Breast epithelium (tissue), 4 donors: ENCODE measurements at regions not wholly inside any gene's neighbourhood (a gene's known extent, or its start where the extent isn't known, plus 50 kb on each side); places are given as distances from the start of the nearest gene placed in this dataset.
A peak's percentile ranks its signal among the peaks of the same experiment; 100 is the strongest.

ENCODE experiments used
- DNase-seq, 2 donors: peaks; one replicate each; pipeline ENCODE4 v3.0.0-alpha.2; 2019; ENCODE audit warnings: low spot score in 2 of 2
- H3K27ac ChIP-seq, 2 donors: fragments of 200-600 bp; sonication (generic) in 1 of 2; one replicate each; pipeline ENCODE4 v1.5.1; 2016 to 2019; ENCODE audit warnings: mild to moderate bottlenecking in 1 of 2
- H3K27me3 ChIP-seq, 2 donors: fragments of 200-600 bp; sonication (generic) in 1 of 2; one replicate each; pipeline versions ENCODE4 v1.5.1 to v1.6.0; 2017 to 2019; ENCODE audit warnings: control low read depth in 1 of 2, mild to moderate bottlenecking in 1 of 2
- H3K36me3 ChIP-seq: fragments of 200-600 bp; one replicate; pipeline ENCODE4 v1.5.1; 2019
- H3K4me1 ChIP-seq, 2 donors: fragments of 200-600 bp; sonication (generic); one replicate each; pipeline ENCODE4 v1.5.1; 2016 to 2019; ENCODE audit warnings: control low read depth in 1 of 2
- H3K4me3 ChIP-seq, 3 donors: fragments of 200-600 bp; sonication (generic); 1 replicate in 2 of 3; 2 replicates in 1 of 3; pipeline ENCODE4 v1.5.1; 2016 to 2019; ENCODE audit warnings: mild to moderate bottlenecking in 3 of 3, moderate library complexity in 2 of 3
- H3K9me3 ChIP-seq, 2 donors: fragments of 200-600 bp; sonication (generic) in 1 of 2; one replicate each; pipeline ENCODE4 v1.5.1; 2016 to 2019; ENCODE audit warnings: control low read depth in 1 of 2
- POLR2A ChIP-seq: fragments of 450-650 bp; IDR thresholded peaks from one replicate; pipeline ENCODE4 v1.6.1; 2016; ENCODE audit warnings: antibody characterized with exemption, mild to moderate bottlenecking, moderate library complexity
- POLR2AphosphoS5 ChIP-seq, 3 donors: sonication (generic); formaldehyde crosslinking; IDR thresholded peaks; one replicate each; pipeline ENCODE4 v1.6.1; 2017; ENCODE audit warnings: antibody characterized with exemption in 3 of 3
- intact Hi-C: fragments of 100-400 bp; cut with DNase I; formaldehyde crosslinking; loops from one replicate; pipeline ENCODE4 v1.15.1; 2023; ENCODE audit warnings: low total_unique reads
- TF ChIP-seq, protein P1 (sequence below), 3 donors: fragments of 450-650 bp; IDR thresholded peaks; one replicate each; pipeline ENCODE4 v1.5.1; 2016 to 2017; ENCODE audit warnings: antibody characterized with exemption in 3 of 3, mild to moderate bottlenecking in 3 of 3, moderate library complexity in 3 of 3

DNA sequence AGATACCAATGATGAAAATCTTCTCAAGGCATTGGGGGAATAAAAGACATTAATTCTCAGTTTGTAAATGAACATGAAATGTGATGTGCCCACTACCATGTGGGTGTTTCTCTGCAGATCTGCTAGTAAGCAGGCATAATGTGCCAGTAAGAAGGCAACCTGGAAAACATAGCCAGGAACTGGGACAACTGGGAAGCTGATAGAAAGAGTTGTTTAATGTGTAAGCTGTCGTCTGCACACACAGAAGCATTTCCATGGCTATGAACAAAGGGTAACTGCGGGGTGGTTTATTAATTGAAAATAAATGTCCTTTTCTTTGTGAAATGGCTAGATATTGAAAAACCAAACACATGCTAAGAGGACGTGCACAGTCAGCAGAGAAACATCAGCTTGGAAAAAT, 52.0 kb downstream of the ZC3H11B start:
- no peaks in the 10 kb centered on the region for H3K36me3 ChIP-seq
- H3K27me3 ChIP-seq: no peaks in the 10 kb centered on the region
- H3K4me1 ChIP-seq: no peaks in the 10 kb centered on the region
- no peaks in the 10 kb centered on the region for H3K9me3 ChIP-seq
- no peak overlapping the region for H3K4me3 ChIP-seq
- intact Hi-C loops: no loop called here
- no peak overlapping the region for H3K27ac ChIP-seq
- no peak for DNase-seq
- TF ChIP-seq, protein P1, sequence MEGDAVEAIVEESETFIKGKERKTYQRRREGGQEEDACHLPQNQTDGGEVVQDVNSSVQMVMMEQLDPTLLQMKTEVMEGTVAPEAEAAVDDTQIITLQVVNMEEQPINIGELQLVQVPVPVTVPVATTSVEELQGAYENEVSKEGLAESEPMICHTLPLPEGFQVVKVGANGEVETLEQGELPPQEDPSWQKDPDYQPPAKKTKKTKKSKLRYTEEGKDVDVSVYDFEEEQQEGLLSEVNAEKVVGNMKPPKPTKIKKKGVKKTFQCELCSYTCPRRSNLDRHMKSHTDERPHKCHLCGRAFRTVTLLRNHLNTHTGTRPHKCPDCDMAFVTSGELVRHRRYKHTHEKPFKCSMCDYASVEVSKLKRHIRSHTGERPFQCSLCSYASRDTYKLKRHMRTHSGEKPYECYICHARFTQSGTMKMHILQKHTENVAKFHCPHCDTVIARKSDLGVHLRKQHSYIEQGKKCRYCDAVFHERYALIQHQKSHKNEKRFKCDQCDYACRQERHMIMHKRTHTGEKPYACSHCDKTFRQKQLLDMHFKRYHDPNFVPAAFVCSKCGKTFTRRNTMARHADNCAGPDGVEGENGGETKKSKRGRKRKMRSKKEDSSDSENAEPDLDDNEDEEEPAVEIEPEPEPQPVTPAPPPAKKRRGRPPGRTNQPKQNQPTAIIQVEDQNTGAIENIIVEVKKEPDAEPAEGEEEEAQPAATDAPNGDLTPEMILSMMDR (IDR thresholded peaks at IDR 0.05): no peak
- TF ChIP-seq POLR2AphosphoS5 (IDR thresholded peaks at IDR 0.05) (no peak), POLR2A (no peak)

DNA sequence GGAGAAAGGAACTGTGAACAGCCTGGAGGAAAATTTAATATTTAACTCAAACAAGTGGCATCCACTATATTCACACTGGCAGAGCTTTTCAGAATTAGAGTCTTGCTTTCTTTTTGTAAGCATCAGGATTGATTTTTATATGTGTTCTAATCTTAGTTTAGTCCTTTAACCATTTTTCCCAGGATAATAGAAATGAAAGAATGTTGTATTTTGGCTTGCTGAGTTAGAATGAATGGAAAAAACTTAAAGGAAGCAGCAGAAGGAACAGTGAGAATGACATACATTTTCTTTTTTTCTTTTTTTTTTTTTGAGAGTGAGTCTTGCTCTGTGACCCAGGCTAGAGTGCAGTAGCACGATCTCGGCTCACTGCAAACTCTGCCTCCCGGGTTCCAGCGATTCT, 53.0 kb downstream of the ZC3H11B start:
- no peak overlapping the region for H3K27ac ChIP-seq
- H3K4me1 ChIP-seq: no peaks in the 10 kb centered on the region
- no peaks in the 10 kb centered on the region for H3K9me3 ChIP-seq
- H3K27me3 ChIP-seq: no peaks in the 10 kb centered on the region
- TF ChIP-seq POLR2AphosphoS5 (IDR thresholded peaks at IDR 0.05) (no peak), POLR2A (no peak)
- TF ChIP-seq, protein P1 (IDR thresholded peaks at IDR 0.05): no peak
- intact Hi-C loops: no loop called here
- DNase-seq: no peak
- no peak overlapping the region for H3K4me3 ChIP-seq
- no peaks in the 10 kb centered on the region for H3K36me3 ChIP-seq

DNA sequence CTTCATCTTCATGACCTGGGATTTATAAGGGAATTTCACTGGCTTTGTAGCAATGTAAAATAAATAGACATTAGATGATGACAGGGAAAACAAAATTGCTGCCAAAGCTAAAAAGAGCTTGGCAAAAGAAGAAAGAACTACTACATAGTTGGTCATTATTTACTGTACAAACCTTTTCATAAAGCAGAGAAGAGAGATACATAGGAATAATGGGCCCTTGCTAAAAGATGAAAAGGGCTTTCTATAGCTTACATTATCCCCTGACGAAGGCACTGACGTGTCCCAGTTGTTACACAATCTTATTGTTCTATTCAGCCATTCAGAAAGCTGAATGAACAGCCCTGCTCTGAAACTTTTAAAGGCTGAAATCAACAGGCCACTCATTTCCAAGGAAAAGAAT, 57.1 kb downstream of the ZC3H11B start:
- no peak overlapping the region for H3K4me3 ChIP-seq
- no peaks in the 10 kb centered on the region for H3K27me3 ChIP-seq
- no peaks in the 10 kb centered on the region for H3K36me3 ChIP-seq
- intact Hi-C loops: no loop called here
- H3K9me3 ChIP-seq: no peaks in the 10 kb centered on the region
- TF ChIP-seq POLR2A: no peak
- TF ChIP-seq POLR2AphosphoS5 (IDR thresholded peaks at IDR 0.05): no peak
- TF ChIP-seq, protein P1 (IDR thresholded peaks at IDR 0.05): no peak
- DNase-seq: no peak
- no peaks in the 10 kb centered on the region for H3K4me1 ChIP-seq
- H3K27ac ChIP-seq: peak overlapping the region in 1 of 2 donors; percentile 21

DNA sequence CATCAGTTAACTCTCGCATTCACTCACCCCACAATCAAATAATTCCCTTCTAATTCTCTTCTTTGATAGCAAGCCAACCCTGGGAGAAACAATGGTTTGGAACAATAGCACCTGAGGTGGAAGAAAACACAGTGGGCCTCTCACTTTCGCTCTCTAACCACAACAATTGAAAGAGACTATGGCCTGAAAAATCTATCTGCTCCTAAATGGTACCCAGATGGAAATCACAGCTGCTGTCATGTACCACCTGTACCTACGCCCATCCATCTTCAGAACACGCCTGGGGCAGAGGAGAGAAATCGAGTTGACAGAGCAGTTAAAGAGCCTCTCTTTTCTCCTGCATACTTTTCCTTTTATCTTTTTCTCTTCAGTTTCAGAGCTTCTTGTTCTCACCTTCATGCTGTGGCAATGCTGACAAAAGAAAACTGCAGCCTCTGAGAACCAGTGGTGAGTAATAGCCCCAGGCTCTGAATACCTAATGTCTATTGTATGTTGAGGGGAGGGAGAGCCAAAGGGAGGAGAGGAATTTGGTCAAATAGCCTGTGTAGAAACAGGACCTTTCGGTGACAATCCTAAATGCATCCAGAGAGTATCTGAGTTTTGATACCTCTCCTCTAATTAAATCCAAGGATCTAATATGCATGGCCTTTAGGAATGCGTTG, 57.7 kb downstream of the ZC3H11B start:
- peak overlapping the region in 1 of 2 donors; percentile 21 for H3K27ac ChIP-seq
- intact Hi-C loops: no loop called here
- H3K36me3 ChIP-seq: no peaks in the 10 kb centered on the region

DNA sequence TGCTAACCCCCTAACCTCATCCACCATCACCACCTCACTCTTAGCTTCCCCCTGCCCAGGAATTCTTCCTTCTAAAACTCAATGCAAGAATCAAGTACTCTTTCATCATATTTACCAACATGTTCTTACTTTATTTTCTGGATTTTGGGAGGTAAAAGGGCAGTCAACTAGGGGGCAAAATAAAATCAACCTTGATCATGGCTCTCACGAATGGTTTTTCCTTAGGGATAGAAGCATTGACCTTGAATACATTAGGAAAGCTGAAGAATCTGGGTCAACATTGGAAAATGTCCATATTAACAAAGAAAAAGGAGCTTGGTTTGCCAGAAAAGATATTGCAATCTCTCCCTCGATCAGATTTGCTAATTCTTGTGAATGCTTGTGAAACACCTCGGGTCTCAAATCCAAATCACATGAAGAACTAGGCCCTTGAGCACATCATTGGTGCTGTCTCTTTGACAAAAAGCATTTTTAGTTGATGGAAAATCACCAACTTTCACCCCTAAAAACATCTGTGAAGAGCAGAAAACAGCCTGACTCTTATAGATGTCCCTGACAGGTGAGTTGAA, 58.9 kb downstream of the ZC3H11B start:
- H3K4me3 ChIP-seq: no peak overlapping the region
- TF ChIP-seq POLR2AphosphoS5 (IDR thresholded peaks at IDR 0.05) (no peak), POLR2A (no peak)
- TF ChIP-seq, protein P1 (IDR thresholded peaks at IDR 0.05): no peak
- intact Hi-C loops: no loop called here
- no peak for DNase-seq
- no peaks in the 10 kb centered on the region for H3K36me3 ChIP-seq
- H3K9me3 ChIP-seq: no peaks in the 10 kb centered on the region
- no peaks in the 10 kb centered on the region for H3K27me3 ChIP-seq
- H3K27ac ChIP-seq: no peak overlapping the region
- H3K4me1 ChIP-seq: no peaks in the 10 kb centered on the region

More for the DNA sequence above, 57.7 kb downstream of the ZC3H11B start:
- Histone ChIP-seq H3K27me3 (no peaks in the 10 kb centered on the region), H3K4me1 (no peaks in the 10 kb centered on the region), H3K9me3 (no peaks in the 10 kb centered on the region), H3K4me3 (no peak overlapping the region)
- TF ChIP-seq POLR2A (no peak), POLR2AphosphoS5 (IDR thresholded peaks at IDR 0.05) (no peak)
- TF ChIP-seq, protein P1 (IDR thresholded peaks at IDR 0.05): no peak
- no peak for DNase-seq
